NCI-H1436 treated with DMSO at 0.1 percent for 48 hours (cell line): ENCODE measurements at regions not wholly inside any gene's neighbourhood (a gene's known extent, or its start where the extent isn't known, plus 50 kb on each side); places are given as distances from the start of the nearest gene placed in this dataset.

Experiments
- DNase-seq: peaks from one replicate; lab custom pipeline; 2025; lab: John Stamatoyannopoulos, UW

- no peak for DNase-seq
Measured at GRCh38 chr5:125505115-125505514, 758.7 kb upstream of the ZNF608 start.

- no peak for DNase-seq
Measured at GRCh38 chr5:125506124-125506523, 759.7 kb upstream of the ZNF608 start.

DNA sequence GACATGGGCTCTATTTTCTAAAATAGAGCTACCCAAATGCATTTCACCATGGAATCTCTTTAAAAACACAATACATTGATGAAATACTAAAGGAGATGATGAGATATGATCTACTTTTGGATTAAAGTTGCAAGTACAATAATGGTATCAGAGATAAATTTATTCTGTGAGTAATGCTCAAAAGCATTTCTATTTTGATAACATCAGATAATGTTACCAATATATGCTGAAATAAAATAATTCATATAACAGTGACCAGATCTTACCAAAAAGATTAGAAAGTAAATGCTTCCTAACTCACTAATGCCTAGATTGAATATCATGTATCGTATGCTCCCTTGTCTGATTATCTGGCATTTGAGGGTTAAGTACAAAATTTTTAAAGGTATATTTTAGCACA, 761.8 kb upstream of the ZNF608 start:
- no peak for DNase-seq

- no peak for DNase-seq
Measured at GRCh38 chr5:125510651-125511050, 764.2 kb upstream of the ZNF608 start.

DNA sequence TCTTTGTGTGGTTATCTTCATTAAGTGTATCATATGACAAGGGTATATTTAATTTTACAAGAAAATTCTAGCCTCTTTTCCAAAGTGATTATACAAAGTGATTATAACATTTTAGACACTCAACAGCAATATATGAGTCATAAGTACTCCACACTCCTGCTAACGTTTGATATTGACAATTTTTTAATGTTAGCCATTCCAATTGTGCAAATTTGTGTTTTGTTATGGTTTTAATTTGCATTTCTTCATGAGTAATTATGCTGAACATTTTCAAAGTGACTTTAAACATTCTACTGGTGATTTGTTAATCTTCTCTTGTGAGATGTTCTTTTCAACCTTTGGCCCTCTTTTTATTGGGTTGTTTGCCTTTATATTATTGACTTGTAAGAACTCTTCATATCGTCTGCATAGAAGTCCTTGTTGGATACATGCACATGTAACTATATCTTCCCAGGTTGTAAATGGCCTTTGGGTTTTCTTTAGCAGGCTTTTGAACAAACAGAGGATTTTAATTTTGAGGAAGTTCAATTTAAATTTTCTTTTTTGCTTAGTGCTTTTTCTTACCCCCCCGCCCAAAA, 771.6 kb upstream of the ZNF608 start:
- no peak for DNase-seq

DNA sequence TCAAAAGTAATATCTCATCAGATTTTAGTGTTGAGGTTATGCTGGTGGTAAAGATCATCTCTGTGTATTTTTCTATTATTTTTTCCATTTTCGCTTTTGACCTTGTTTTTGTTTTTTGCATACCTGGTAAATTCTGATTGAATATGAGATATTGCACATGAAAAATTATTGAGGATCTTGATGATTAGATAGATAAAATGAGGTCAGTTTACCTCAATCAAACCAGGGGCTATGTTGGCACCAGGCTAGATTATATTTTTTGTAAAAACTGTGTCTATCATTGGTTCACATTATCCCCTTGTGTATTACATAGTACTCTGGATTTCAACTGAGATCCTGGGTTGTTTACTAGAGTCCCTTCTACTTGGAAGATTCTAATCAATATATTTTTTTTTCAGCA, 774.9 kb upstream of the ZNF608 start:
- DNase-seq = no peak

- DNase-seq = no peak
Measured at GRCh38 chr5:125525356-125525755, 778.9 kb upstream of the ZNF608 start.

GRCh38 chr5:125526966-125527365, 780.5 kb upstream of the ZNF608 start:
- DNase-seq = no peak

GRCh38 chr5:125528881-125529280, 782.4 kb upstream of the ZNF608 start:
- DNase-seq = no peak

- no peak for DNase-seq
Measured at GRCh38 chr5:125530833-125531615, 784.6 kb upstream of the ZNF608 start.

- no peak for DNase-seq
Measured at GRCh38 chr5:125536095-125536494, 789.7 kb upstream of the ZNF608 start.

DNA sequence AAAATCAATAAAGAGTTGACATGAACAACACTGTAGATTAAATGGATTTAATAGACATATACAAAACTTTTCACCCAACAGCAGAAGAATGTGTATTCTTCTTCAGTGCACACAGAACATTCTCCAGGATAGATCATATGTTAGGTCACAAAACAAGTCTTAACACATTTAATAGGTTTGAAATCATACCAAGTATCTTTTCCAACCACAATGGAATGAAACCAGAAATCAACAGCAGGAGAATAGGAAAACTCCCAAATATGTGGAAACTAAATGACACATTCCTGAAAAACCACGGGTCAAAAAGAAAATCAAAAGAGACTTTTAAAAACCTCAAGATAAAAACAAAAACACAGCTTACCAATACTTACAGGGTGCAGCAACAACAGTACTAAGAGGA, 790.1 kb upstream of the ZNF608 start:
- no peak for DNase-seq

DNA sequence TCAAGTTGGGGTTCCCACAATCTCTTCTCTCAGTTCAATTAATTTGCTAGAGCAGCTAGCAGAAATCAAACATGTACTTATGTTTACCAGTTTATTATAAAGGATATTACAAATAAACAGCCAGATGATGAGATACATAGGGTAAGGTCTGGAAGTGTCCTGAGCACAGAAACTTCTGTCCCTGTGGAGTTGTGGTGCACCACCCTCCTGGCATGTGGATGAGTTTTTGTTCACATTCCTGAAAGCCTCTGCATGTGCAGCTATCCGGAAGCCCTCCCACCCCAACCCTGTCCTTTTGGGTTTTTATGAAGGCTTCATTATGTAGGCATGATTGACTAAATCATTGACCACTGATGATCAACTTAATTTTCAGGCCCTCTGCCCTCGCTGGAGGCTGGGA, 791.2 kb upstream of the ZNF608 start:
- no peak for DNase-seq

- DNase-seq = no peak
Measured at GRCh38 chr5:125538469-125538868, 792.0 kb upstream of the ZNF608 start.

GRCh38 chr5:125541085-125541484, 794.6 kb upstream of the ZNF608 start:
- DNase-seq = no peak

DNA sequence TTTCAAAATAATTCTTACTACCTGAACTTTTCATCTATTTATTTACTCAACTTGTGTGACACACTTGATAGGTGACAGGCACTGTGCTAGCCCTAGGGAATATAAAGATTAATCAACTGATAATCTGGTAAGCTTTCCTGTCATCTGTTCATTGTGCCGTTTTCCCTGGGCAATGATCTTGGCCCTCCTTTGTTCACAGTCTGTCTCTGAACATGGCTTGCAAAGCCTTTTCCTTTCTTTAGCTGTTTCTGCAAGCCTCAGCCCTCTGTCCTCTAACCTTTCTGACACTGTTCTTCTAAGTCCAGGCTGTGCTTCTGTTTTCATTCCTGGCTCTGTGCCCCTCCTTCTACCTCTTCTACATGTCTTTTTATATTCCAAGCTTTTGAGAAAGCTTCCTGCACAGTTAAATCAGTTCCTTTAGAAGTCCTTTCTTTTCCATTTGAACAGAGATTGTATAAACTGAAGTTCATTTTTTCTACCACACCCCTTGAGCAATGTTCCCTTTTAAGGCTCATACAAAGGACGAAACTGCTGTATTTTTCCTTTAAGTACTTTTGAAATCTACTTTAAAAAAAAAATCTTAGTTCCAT, 803.0 kb upstream of the ZNF608 start:
- no peak for DNase-seq

DNA sequence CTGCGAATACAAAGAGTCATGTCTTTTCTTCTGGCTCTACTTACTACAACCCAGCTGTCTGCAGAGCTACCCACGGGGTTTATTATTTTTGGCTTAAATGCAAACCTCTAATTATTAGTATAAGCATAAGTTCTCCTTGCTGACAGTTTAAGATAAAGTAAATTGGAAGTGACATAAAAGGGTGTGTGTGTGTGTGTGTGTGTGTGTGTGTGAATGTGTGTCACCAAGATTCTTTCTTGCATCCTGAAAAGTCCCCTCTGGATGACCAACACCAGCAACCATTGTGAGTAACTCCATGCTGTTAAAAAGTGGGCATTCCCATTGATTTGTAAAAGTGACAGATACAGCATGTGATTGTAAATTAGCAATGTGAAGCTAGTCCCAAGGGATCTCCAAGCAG, 803.8 kb upstream of the ZNF608 start:
- DNase-seq = no peak

DNA sequence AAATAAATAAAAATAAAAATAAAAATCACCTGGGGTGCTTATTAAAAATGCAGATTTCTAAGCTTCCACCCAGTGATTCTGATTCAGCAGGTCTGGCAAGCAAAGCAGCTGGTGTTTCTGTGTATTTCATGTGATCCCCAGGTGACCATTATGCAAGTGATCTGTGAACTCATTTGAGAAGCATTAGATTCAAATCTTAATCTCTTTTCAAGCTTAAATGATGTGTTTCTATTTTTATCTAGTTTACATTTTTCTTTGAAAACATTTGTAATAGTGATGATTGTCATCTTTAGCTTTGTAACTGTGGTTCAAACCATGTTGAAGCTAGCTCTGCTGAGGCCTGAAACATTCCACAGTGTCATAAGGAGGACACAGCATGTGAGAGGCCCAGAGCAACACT, 804.8 kb upstream of the ZNF608 start:
- no peak for DNase-seq

DNA sequence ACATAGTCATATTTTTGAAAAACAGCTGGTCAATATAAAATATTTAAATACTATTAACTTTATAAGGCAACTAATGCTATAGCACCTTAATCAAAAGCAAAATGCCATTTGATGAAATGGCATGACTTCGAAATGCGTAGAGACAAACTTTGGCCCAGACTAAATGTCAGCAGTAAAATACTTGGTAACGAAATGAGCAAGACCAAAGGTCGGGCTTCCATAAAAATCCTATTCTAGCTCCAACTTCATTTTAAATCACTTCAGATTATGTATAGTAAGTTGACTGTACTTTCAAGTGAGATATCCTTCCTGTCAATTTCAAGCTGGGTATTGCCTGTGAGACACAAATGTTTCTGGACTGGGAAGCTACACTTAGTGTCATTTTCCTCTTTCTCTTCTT, 805.4 kb upstream of the ZNF608 start:
- no peak for DNase-seq

- no peak for DNase-seq
Measured at GRCh38 chr5:125552486-125552885, 806.0 kb upstream of the ZNF608 start.

GRCh38 chr5:125554355-125554754, 807.9 kb upstream of the ZNF608 start:
- DNase-seq = no peak

- no peak for DNase-seq
Measured at GRCh38 chr5:125555591-125555990, 809.2 kb upstream of the ZNF608 start.

GRCh38 chr5:125558016-125558415, 811.6 kb upstream of the ZNF608 start:
- no peak for DNase-seq

DNA sequence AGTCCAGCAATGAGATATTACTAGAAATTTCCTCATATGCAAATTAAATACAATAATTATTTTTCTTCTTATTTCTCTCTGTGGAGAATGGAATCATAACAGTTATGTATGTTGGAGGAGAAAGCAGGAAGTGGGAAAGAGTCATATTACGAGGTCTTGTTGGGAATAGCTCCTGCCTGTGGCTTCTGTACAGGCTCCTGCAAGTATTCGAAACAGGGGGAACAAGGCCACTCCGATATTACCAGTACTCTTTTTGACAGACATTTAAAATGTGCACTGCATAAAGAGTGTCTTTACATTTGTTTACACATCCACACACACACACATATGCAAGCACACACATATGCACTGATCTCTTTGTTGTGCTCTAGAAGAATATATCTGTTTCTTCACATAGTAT, 812.0 kb upstream of the ZNF608 start:
- no peak for DNase-seq
